ENCODE measurements at regions not wholly inside any gene's neighbourhood (a gene's known extent, or its start where the extent isn't known, plus 50 kb on each side); places are given as distances from the start of the nearest gene placed in this dataset.
A peak's percentile ranks its signal among the peaks of the same experiment; 100 is the strongest.

DNA sequence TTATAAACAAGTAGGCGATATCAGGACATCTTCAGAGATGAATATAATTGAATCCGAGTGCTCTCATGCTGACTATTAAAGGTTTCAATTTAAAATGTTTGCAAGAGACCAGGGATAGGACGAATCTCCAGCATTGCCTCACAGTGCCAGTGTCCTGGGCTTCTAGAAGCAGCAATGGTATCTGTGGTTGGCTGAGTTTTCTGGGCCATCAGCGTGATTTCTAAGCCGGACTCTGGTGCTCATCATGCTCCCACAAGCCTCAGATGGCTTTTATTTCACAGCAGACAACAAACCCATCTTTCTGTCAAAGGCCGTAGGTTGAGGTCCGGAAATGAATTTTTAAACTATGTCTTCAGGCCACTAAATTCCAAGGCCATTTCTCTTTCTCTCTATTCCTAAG lies 187.7 kb downstream of the FOXO1 start:
- H3K36me3 ChIP-seq (ENCODE audit: insufficient read depth, low read length), result peaks cover 9% of the 10 kb centered on the region
- H3K27ac ChIP-seq (ENCODE audit: low read depth, low read length, poor library complexity, severe bottlenecking), result peak overlapping the region; percentile 96
- ChIA-PET CTCF (ENCODE audit: unreplicated experiment) (no interaction called here), POLR2A (no interaction called here)
- intact Hi-C loops (cut with micrococcal nuclease; ENCODE audit: unreplicated experiment), result no loop called here
- H3K9me2 ChIP-seq (ENCODE audit: insufficient read depth, low read length), result no peaks in the 10 kb centered on the region
- peak overlapping the region; percentile 67 for H3K4me3 ChIP-seq (ENCODE audit: low read depth, low read length, poor library complexity, severe bottlenecking)
- BruUV-seq (replicated peaks), result no TSS peak
- TF ChIP-seq, protein P1, sequence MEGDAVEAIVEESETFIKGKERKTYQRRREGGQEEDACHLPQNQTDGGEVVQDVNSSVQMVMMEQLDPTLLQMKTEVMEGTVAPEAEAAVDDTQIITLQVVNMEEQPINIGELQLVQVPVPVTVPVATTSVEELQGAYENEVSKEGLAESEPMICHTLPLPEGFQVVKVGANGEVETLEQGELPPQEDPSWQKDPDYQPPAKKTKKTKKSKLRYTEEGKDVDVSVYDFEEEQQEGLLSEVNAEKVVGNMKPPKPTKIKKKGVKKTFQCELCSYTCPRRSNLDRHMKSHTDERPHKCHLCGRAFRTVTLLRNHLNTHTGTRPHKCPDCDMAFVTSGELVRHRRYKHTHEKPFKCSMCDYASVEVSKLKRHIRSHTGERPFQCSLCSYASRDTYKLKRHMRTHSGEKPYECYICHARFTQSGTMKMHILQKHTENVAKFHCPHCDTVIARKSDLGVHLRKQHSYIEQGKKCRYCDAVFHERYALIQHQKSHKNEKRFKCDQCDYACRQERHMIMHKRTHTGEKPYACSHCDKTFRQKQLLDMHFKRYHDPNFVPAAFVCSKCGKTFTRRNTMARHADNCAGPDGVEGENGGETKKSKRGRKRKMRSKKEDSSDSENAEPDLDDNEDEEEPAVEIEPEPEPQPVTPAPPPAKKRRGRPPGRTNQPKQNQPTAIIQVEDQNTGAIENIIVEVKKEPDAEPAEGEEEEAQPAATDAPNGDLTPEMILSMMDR (conservative IDR thresholded peaks at IDR 0.05; ENCODE audit: low read length), result no peak
- no peak for TF ChIP-seq EZH2phosphoT487 (IDR thresholded peaks at IDR 0.05; ENCODE audit: borderline replicate concordance, low read depth, low read length)
- H3K4me1 ChIP-seq (ENCODE audit: insufficient read depth, low read length, poor library complexity, severe bottlenecking), result peaks cover 84% of the 10 kb centered on the region
- peak overlapping the region; percentile 84 for H3K4me2 ChIP-seq (ENCODE audit: low read length)
- no peaks in the 10 kb centered on the region for H4K20me1 ChIP-seq (ENCODE audit: insufficient read depth, low read length)
- peak overlapping the region; percentile 38; the same call in 1 of the 2 replicates for H2AFZ ChIP-seq (ENCODE audit: low read length)
- peaks cover 42% of the 10 kb centered on the region; the same call in 1 of the 2 replicates for H3K79me2 ChIP-seq (ENCODE audit: insufficient read depth, low read depth, low read length)
- peak; percentile 58 for DNase-seq (ENCODE audit: low spot score)
- H3K9me3 ChIP-seq (ENCODE audit: low read length), result peaks cover 10% of the 10 kb centered on the region; the same call in 1 of the 2 replicates

DNA sequence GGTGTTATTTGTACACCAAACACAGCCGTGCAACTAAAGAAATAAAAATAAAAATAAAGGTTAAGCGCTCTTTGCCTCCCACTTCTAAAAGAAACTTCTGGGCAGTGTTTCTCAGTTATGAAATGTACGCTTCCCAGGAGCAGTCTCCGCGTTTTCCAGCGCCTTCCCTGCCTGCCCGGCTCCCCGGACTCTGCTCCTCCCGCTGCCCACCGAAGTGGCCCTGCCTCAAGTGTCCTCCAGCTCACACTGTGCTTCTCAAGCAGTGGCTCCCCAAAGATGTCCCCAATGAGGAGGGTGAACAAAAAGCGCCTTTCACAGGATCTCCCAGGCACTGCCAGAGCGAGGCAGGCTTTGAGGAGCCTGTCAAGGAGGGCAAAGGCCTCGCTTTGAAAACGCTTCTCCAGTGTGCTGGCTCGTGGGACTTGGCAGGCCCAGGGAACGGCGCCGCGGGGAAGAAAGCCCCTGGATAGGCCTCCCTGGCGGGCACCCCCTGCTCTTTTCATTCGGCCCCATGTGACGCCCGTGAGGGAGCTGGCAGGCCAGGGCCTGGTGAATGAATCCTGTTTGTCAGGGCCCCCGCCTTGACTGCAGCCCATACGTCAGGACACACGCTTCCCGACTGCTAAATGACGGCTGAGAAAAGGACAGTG lies 187.1 kb downstream of the FOXO1 start:
- Histone ChIP-seq H3K9me2 (ENCODE audit: insufficient read depth, low read length) (no peaks in the 10 kb centered on the region), H2AFZ (ENCODE audit: low read length) (peak overlapping the region; percentile 38; the same call in 1 of the 2 replicates), H3K4me3 (ENCODE audit: low read depth, low read length, poor library complexity, severe bottlenecking) (peak overlapping the region; percentile 67), H3K27ac (ENCODE audit: low read depth, low read length, poor library complexity, severe bottlenecking) (peak overlapping the region; percentile 96), H3K4me1 (ENCODE audit: insufficient read depth, low read length, poor library complexity, severe bottlenecking) (peaks cover 86% of the 10 kb centered on the region), H3K79me2 (ENCODE audit: insufficient read depth, low read depth, low read length) (peaks cover 42% of the 10 kb centered on the region; the same call in 1 of the 2 replicates), H4K20me1 (ENCODE audit: insufficient read depth, low read length) (no peaks in the 10 kb centered on the region), H3K4me2 (ENCODE audit: low read length) (peak overlapping the region; percentile 84), H3K9me3 (ENCODE audit: low read length) (peaks cover 10% of the 10 kb centered on the region; the same call in 1 of the 2 replicates), H3K36me3 (ENCODE audit: insufficient read depth, low read length) (peaks cover 9% of the 10 kb centered on the region)
- peak; percentile 50 for DNase-seq (ENCODE audit: low spot score)
- intact Hi-C loops (cut with micrococcal nuclease; ENCODE audit: unreplicated experiment), result no loop called here
- TF ChIP-seq EZH2phosphoT487 (IDR thresholded peaks at IDR 0.05; ENCODE audit: borderline replicate concordance, low read depth, low read length), result no peak
- TF ChIP-seq, protein P1 (conservative IDR thresholded peaks at IDR 0.05; ENCODE audit: low read length), result no peak
- CTCF ChIA-PET (ENCODE audit: unreplicated experiment), result interaction anchor here (0.9 kb wide), 1 partner anchor 48 kb away, joined by 3 read pairs; no protein-coding TSS in a partner anchor
- no TSS peak for BruUV-seq (replicated peaks)
- POLR2A ChIA-PET, result interaction anchor here (0.7 to 2.5 kb wide), 4 partner anchors 34 to 185 kb away, joined by 3 to 9 read pairs (median 6); no protein-coding TSS in a partner anchor
